Pons (tissue), 1 donor: ENCODE measurements at regions not wholly inside any gene's neighbourhood (a gene's known extent, or its start where the extent isn't known, plus 50 kb on each side); places are given as distances from the start of the nearest gene placed in this dataset.
A peak's percentile ranks its signal among the peaks of the same experiment; 100 is the strongest.

Experiments used
- DNase-seq: peaks from one replicate; pipeline ENCODE4 v3.0.0-alpha.2; 2016; ENCODE audit warnings: low spot score

GRCh38 chr9:85151741-85152140 lies 482.2 kb downstream of the NTRK2 start:
- no peak for DNase-seq

GRCh38 chr9:85151162-85151561 lies 481.6 kb downstream of the NTRK2 start:
- no peak for DNase-seq

- DNase-seq: no peak
Measured at GRCh38 chr9:85147046-85147640, 477.6 kb downstream of the NTRK2 start.

DNA sequence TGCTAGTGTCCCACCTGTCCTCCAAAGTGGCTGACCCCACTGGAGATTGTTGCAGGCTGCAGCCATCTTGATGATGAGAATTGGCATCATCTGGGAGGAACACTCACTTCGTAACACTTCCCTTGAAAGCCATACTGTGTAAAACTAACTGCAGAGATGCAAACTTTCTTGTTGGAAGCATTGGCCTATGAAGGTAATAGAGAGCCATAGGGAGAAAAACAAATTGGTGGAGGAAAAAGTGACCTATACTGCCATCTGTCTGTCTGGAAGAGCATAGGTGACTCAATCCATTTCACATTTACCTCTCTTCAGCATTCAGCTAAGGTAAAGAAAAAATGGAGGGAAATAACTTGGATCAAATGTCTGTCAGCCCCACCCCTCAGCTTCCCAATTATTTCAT lies 473.4 kb downstream of the NTRK2 start:
- peak; percentile 48 for DNase-seq

- no peak for DNase-seq
Measured at GRCh38 chr9:85142496-85142911, 473.0 kb downstream of the NTRK2 start.

- DNase-seq: no peak
Measured at GRCh38 chr9:85137696-85138095, 468.2 kb downstream of the NTRK2 start.

- DNase-seq: no peak
Measured at GRCh38 chr9:85136987-85137386, 467.5 kb downstream of the NTRK2 start.

DNA sequence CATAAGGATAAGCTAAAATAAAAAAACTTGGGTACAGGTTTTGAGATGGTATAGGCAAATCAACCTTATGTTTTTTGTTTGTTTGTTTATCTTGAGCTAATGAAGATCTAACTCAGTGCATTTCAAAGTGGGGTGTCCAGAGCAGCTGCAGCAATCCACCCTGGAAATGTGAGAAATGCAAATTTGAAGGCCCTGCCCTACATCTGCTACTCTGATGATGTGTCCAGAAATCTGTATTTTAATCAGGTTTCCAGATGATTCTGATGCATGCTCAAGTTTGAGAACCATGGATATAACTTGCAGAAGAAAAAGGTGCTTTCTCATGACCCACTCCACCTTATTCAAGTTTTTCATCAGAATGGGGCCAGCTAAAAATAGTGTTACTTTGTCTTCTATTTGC lies 467.0 kb downstream of the NTRK2 start:
- no peak for DNase-seq

- no peak for DNase-seq
Measured at GRCh38 chr9:85130764-85131163, 461.2 kb downstream of the NTRK2 start.

- no peak for DNase-seq
Measured at GRCh38 chr9:85130260-85130659, 460.7 kb downstream of the NTRK2 start.

GRCh38 chr9:85129514-85129913 lies 460.0 kb downstream of the NTRK2 start:
- DNase-seq: no peak

GRCh38 chr9:85118990-85119755 lies 449.6 kb downstream of the NTRK2 start:
- no peak for DNase-seq

GRCh38 chr9:85117831-85118230 lies 448.3 kb downstream of the NTRK2 start:
- no peak for DNase-seq

- no peak for DNase-seq
Measured at GRCh38 chr9:85115473-85115872, 445.9 kb downstream of the NTRK2 start.

DNA sequence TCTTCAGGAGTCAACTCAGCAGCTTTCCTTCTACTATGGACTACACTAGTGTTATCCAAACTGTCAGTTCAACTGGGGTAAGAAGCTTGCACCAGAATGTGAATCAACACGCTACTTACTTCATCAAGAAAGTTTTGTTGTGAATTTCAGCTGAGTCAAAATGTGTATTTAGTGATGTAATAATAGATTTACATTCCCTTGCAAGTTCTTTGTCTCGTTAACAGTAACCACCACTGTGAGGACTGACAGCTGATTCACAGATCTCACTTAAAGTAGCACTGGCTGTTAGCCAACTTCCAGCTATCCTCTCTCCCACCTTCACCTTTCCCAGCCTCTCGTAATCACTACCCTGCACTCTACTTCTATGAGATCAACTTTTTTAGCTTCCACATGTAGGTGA lies 445.3 kb downstream of the NTRK2 start:
- no peak for DNase-seq

GRCh38 chr9:85112933-85113418 lies 443.4 kb downstream of the NTRK2 start:
- no peak for DNase-seq

DNA sequence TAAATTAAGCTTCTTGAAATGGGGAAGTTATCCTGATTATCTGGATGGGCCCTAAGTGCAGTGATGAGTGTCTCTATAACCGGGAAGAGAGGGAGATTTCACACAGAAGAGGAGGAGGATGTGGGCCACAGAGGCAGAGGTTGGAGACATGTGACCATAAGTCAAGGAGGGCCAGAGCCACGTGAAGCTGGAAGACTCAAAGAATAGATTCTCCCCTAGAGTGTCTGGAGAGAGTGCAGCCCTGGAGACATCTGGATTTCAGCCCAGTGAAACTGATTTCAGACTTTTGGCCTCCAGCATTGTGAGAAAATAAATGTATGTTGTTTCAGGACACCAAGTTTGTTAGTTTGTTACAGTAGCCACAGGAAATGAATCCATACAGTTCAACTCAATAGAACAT lies 442.9 kb downstream of the NTRK2 start:
- DNase-seq: no peak

GRCh38 chr9:85108746-85109145 lies 439.2 kb downstream of the NTRK2 start:
- no peak for DNase-seq

DNA sequence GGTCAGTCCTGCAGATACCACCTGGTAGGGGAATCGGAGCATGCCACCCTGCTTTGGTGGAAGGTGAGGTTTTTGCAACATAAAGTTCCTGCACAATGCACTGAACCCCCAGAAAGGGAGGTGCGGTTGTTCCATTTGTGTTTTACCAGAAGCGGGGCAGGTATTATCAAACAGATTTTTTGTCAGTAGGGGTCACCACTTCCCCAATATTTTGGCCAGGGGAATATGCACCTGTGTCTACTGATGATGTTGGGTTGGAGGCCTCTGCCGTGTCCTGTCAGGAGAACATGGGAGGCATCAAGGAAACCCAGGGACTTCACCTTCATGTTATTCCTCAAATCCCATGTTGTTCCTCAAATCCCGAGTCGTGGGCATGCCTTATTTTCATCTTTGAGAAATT lies 438.7 kb downstream of the NTRK2 start:
- no peak for DNase-seq

DNA sequence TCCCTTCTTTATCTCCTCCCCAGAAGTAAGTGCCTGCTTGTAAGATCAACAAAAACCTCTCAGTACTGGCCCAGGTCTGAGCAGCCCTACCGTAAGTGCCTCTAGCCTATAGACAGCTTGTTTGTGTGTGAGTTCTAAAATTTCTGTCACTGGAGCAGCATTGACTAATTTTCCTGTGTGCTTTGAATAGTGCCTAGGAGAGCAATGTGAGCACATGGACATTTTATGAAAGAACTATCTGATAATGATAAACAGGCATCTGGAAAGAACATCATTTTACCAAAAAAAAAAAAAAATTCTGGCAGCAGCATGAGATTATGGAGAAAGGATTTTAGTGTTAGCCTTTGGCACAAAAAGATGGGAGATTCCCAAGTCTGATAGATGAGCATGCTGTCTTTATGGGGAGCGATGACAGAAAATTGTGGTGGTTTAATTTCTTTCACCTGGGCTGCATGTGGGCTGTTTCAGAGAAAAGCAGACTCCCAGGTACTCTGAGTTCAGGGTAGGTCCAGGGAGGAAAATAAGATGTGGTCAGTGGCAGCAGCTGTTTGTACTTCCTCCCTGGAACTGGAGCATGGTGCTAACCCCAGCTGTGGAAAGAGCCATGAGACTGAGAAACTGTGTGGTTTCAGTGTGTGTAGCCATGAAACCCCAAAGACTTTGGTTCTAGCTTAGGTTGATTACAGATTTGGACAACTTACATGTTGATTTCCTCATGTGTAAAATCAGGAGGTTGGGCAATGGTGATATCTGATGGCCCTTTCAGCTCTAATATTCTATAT lies 419.9 kb downstream of the NTRK2 start:
- DNase-seq: no peak

DNA sequence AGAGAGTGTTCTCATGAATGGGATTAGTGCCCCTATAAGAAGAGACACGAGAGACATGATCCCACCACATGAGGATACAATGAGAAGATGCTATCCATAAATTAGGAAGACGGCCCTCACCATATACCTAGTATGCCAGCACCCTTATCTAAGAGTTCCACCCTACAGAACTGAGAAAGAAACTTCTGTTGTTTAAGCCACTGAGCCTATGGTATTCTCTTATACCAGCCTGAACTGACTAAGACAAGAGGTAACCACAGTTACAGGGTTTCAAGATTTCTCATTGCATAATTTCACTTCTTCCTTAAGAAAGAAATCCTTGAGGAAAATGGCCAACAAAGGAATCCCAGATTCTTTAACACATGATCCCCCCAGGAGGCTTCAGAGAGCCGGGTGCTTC lies 412.4 kb downstream of the NTRK2 start:
- no peak for DNase-seq

GRCh38 chr9:85079349-85079748 lies 409.8 kb downstream of the NTRK2 start:
- DNase-seq: no peak

DNA sequence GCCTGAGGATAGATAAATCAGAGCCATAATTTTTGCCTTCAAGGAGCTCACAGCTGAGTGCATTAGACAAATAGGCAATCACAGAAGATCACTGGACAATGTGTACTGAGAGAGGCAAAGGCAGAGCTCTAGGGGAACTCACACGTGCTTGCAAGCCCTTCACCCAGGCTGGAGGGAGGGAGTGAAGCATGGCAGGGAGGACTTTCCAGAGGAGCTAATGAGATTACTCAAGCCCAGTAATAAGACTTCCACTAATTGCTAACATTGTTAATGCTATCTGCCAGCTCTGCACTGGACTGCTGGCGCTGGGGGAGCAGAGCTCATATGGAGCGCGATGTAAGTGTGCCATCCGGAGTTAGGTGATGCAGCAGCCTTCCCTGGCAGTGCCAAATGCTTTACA lies 408.4 kb downstream of the NTRK2 start:
- no peak for DNase-seq
